ENCODE measurements at regions not wholly inside any gene's neighbourhood (a gene's known extent, or its start where the extent isn't known, plus 50 kb on each side); places are given as distances from the start of the nearest gene placed in this dataset.

- no peak overlapping the region for H3K27ac ChIP-seq (ENCODE audit: insufficient read depth, low read length)
- H3K36me3 ChIP-seq (ENCODE audit: control insufficient read depth, insufficient read depth, low read length) = no peaks in the 10 kb centered on the region
- no peak overlapping the region for H3K18ac ChIP-seq (ENCODE audit: low read depth, low read length)
- no peak overlapping the region; the same call in 1 of the 2 replicates for H4K91ac ChIP-seq (ENCODE audit: insufficient read depth, low read depth, low read length)
- intact Hi-C loops (cut with micrococcal nuclease) (no loop called here), in situ Hi-C loops (cut with MboI; ENCODE audit: low sequenced_read_pairs) (loop anchor here (10.0 kb wide), 1 partner anchor 385 kb away; no protein-coding TSS in a partner anchor), dilution Hi-C loops (cut with HindIII; ENCODE audit: low sequenced_read_pairs, unreplicated experiment) (no loop called here)
- no peaks in the 10 kb centered on the region for H3K27me3 ChIP-seq (ENCODE audit: control insufficient read depth, insufficient read depth, low read length)
- peaks cover 12% of the 10 kb centered on the region for H3K9me1 ChIP-seq (ENCODE audit: insufficient read depth, low read length)
- WGBS, 2 experiments (ENCODE audit: extremely low coverage in 2 of 2, insufficient read length in 1 of 2) = 91% methylated on average over 4 of the region's 6 CpGs; no CpG with 5 or more reads in 1 of the 2 experiments
- ChIA-PET CTCF (interaction anchor here (0.7 kb wide), 1 partner anchor 399 kb away, joined by 4 read pairs; no protein-coding TSS in a partner anchor), POLR2A (ENCODE audit: unreplicated experiment) (no interaction called here)
- no peak overlapping the region for H4K8ac ChIP-seq (ENCODE audit: low read depth in 2 of 2, low read length in 2 of 2)
- H4K20me1 ChIP-seq (ENCODE audit: insufficient read depth, low read length) = no peaks in the 10 kb centered on the region
- no peak overlapping the region for H2BK20ac ChIP-seq (ENCODE audit: low read depth, low read length)
- no peak overlapping the region for H3K4me3 ChIP-seq (ENCODE audit: insufficient read depth, low read depth, low read length)
- peak overlapping the region; percentile 39 for H2BK120ac ChIP-seq (ENCODE audit: low read depth, low read length)
- H3K4me1 ChIP-seq (ENCODE audit: control insufficient read depth, insufficient read depth, low read length) = peaks cover 11% of the 10 kb centered on the region
- TF ChIP-seq BHLHE40 (IDR thresholded peaks at IDR 0.05; ENCODE audit: low read depth, low read length) = no peak
- TF ChIP-seq ELK1 (IDR thresholded peaks at IDR 0.05; ENCODE audit: borderline replicate concordance, low read depth, low read length) = no peak
- TF ChIP-seq USF2 (IDR thresholded peaks at IDR 0.05; ENCODE audit: low read depth, low read length) = no peak
- no peak for TF ChIP-seq CEBPB (IDR thresholded peaks at IDR 0.05; ENCODE audit: low read depth, low read length)
- no peak for TF ChIP-seq RAD21 (IDR thresholded peaks at IDR 0.05; ENCODE audit: low read length)
- no peak for TF ChIP-seq MAZ (IDR thresholded peaks at IDR 0.05; ENCODE audit: borderline replicate concordance, low read depth, low read length)
- TF ChIP-seq MAFK (IDR thresholded peaks at IDR 0.05; ENCODE audit: low read depth, low read length) = no peak
- no peak for DNase-seq
- H2AFZ ChIP-seq (replicated peaks; ENCODE audit: low read length, poor library complexity) = no peak overlapping the region
- no peak overlapping the region for H2AK9ac ChIP-seq (replicated peaks; ENCODE audit: low read depth, low read length, poor library complexity)
- no peak overlapping the region for H2BK5ac ChIP-seq (ENCODE audit: low read depth, low read length, poor library complexity, severe bottlenecking)
- H3K56ac ChIP-seq (ENCODE audit: extremely low read depth, insufficient read depth, low read length) = no peak overlapping the region
- H3K4me2 ChIP-seq (ENCODE audit: low read depth, low read length) = no peak overlapping the region
- no TSS peak for BruUV-seq (replicated peaks)
- no peaks in the 10 kb centered on the region for H3K9me3 ChIP-seq (ENCODE audit: control insufficient read depth, insufficient read depth, low read length)
- no peak overlapping the region for H4K5ac ChIP-seq (ENCODE audit: low read depth, low read length)
- H2BK15ac ChIP-seq (ENCODE audit: low read depth, low read length) = no peak overlapping the region; the same call in 1 of the 3 replicates
- no peak overlapping the region for H3K23ac ChIP-seq (ENCODE audit: low read depth, low read length)
- no peak overlapping the region for H3K9ac ChIP-seq (ENCODE audit: low read depth, low read length)
- peak overlapping the region; percentile 6; the same call in 1 of the 2 replicates for H2AK5ac ChIP-seq (ENCODE audit: low read depth, low read length)
- no peaks in the 10 kb centered on the region for H3K79me1 ChIP-seq (ENCODE audit: low read depth in 1 of 2, low read length in 2 of 2)
- no peak for ATAC-seq (ENCODE audit: low read depth)
- 0 out of 2 replicates have a peak overlapping the region, but pooled peaks have one; percentile 37 for H3K14ac ChIP-seq (replicated peaks; ENCODE audit: low read depth, low read length)
- H3K4ac ChIP-seq (ENCODE audit: low read depth, low read length) = 0 out of 2 replicates have a peak overlapping the region, but pooled peaks have one; percentile 38
Measured at GRCh38 chr21:39119891-39120290, 63.4 kb downstream of the PSMG1 start.
